GM18951 (cell line): ENCODE measurements at regions not wholly inside any gene's neighbourhood (a gene's known extent, or its start where the extent isn't known, plus 50 kb on each side); places are given as distances from the start of the nearest gene placed in this dataset.

Experiments
- POLR2A ChIP-seq: IDR thresholded peaks from 4 replicates; pipeline ENCODE4 v1.6.1; 2011; ENCODE audit warnings: mild to moderate bottlenecking; ENCODE audit not compliant: insufficient read length, insufficient read depth; ENCODE audit errors: extremely low read depth
- in situ Hi-C: fragments of 300-500 bp; cut with MboI; formaldehyde crosslinking; loops from one replicate; pipeline ENCODE4 v1.12.0; 2022; ENCODE audit warnings: low sequenced_read_pairs, mixed read lengths, inconsistent platforms; ENCODE audit not compliant: unreplicated experiment

DNA sequence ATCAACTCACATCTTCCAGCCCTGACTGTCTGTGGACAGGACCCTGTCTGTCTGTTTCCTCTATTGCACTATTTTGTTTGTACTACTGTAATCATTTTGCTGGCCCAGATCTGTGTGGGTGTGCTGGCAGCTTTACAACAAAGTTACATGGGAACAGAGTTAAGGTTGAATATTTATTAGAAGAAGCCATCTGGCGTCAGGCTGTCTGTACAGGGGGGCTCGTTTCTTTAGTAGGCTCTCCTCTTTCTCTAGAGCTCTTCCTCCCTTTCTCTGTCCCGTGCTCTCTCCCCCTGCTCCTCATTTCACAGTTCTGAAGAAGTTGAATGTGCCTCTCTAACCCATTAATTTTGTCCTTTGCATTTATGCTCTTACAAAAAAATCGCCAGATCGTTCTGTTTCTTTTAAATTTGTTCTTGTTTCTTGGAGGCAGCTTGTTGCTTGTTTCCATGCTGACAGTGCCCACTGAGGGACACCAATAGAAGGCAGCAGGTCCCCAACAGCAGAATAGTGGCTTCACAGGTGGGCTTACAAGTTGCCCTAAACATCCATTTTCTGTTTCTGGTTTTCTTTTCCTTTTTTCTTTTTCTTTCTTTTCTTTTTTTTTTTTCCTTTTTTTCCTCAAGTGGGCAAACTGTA, 315.2 kb upstream of the ZEB2 start:
- TF ChIP-seq POLR2A: no peak
- in situ Hi-C loops: no loop called here

DNA sequence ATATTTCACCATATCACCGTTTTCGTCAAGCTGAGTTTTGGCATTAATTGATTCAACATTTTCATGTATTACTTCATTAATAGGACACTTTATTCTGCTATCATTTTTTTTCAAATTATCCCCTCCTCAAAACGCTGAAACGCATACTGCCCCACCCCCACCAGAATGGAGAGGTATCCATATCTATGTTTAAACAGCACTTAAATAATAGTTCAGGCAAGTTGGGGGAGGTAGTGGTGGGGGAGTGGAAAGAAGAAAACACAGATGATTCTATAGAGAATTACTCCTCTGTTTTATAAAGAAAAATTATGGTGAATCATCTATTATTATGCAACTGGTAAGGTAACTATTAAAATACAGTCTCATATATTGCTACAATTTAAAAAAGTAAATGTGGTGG, 314.4 kb upstream of the ZEB2 start:
- in situ Hi-C loops: no loop called here
- TF ChIP-seq POLR2A: no peak

DNA sequence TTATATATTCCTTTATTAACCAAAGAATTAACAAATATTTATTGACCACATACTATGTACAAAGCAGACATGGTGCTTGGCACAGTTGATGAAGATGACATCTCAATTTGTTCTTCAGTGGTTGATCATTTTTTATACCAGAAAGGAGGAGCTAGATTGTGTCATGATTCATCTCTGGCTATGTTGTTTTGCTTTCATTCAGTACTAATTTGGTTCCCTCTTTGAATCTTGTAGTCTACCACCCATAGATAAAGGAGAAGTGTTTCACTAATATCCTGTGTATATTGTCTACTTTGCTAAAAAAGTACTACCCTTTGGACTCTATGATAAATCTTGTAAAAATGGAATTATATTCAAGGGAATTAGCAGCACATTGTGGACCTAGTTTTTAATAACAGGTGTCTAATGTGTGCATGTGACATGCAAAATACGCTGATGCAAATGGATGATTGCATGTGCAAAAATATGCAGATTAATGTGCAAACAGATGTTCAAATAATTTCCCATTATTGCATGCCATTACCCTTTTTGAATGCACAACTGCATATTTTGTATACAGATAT, 313.2 kb upstream of the ZEB2 start:
- in situ Hi-C loops: no loop called here
- TF ChIP-seq POLR2A: no peak

DNA sequence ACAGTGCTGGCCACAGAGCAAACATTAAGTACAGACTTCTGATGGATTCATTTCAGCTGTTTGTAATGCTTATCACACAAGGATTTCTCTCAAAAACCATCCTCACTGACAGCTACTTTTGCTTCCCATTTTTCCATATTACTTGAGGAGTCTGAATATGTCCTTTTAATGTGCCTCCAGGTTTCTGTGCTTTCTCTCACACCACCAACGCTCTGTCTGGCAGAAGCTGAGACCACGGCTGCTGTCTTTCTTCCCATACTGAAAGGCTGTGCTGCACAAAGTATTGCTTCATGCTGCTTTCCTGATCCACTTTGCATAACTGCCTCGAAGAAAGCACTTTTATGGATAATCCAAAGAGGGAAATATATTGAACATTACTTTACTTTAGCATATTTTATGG, 312.1 kb upstream of the ZEB2 start:
- in situ Hi-C loops: no loop called here
- no peak for TF ChIP-seq POLR2A

DNA sequence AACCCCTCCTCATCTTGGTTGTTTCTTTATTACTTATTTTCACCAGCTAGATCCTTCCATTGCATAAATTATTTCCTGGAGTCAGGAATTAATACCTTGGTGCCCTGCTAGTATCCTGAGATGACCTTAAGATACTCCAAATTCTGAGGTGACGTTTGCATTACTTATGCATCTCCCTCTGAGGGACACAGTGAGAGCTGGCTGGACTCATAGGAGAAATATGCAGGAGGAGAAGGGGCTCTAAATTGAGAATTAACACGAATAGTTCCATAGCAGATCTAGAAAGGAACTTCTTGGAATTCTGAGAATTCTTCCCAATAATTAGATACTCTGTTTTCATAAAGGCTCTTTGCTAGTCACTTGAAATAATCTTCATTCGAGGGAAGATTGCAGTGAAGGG, 310.6 kb upstream of the ZEB2 start:
- no peak for TF ChIP-seq POLR2A
- in situ Hi-C loops: no loop called here

DNA sequence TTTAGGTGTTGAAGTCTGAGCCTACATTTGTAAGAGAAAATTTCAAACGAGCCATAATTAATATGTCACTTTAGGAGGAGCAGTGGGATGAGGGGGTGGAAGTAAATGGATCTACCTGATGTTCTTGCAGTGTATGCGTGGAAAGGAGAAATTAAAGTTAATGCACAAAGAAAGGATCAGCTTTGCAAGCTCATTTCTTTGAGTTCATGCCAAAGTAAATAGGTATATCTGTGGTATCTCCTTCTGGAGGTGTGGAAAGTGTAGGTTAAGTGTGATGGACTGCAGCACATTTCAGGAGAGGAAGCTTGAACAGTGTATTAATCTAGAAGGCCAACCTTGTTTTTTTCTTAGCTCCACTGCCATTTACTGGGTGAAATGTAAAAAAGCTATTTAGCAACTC, 307.5 kb upstream of the ZEB2 start:
- in situ Hi-C loops: no loop called here
- no peak for TF ChIP-seq POLR2A

DNA sequence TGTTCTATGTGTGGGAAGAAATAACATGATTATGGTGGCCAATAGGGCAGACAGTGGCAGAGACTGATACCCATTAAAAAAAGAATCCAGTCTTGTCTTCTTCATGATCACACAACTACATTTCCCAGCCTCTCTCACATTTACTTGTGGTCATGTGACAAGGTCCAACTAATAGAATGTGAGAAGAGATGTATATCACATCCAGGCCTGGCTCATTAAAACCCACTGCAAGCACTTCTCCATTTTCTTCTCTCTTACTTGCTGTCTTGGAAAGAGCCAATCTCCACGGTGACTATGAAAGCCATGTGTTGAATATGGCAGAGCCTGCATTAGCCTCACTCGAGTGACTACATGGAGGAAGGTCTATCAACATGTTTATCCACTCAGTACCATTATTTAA, 306.2 kb upstream of the ZEB2 start:
- in situ Hi-C loops: no loop called here
- no peak for TF ChIP-seq POLR2A

DNA sequence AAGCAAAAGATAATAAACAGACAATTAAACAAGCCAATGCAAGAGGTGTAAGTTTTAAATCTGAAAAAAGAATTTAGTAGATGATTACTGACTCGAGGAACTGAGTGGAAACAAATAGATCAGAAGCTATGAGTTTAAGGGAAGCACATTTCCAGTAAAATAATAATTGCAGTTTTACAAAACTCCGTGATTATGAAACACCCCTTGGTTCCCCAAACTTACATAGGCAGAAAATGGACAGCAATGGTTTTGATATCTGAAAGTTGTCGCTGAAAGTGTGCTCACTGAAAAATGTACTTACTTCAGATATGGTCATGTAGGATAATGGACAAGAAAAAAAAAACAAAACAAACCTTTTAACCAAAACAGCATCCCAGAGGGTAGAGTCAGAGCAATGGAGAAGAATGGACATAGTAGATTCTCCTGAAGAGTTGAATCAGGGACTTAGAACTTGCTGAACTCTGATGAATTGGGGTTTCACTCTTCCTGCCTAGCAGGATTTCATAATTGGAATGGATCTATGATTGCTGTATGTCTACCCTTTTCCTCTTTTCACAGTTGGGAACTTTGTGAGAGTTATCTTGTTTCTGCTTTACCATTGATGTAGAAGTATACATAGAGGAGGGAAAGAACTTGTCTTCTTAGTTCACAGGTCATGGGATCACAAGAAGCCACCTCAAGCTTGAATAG, 305.6 kb upstream of the ZEB2 start:
- in situ Hi-C loops: no loop called here
- TF ChIP-seq POLR2A: no peak

DNA sequence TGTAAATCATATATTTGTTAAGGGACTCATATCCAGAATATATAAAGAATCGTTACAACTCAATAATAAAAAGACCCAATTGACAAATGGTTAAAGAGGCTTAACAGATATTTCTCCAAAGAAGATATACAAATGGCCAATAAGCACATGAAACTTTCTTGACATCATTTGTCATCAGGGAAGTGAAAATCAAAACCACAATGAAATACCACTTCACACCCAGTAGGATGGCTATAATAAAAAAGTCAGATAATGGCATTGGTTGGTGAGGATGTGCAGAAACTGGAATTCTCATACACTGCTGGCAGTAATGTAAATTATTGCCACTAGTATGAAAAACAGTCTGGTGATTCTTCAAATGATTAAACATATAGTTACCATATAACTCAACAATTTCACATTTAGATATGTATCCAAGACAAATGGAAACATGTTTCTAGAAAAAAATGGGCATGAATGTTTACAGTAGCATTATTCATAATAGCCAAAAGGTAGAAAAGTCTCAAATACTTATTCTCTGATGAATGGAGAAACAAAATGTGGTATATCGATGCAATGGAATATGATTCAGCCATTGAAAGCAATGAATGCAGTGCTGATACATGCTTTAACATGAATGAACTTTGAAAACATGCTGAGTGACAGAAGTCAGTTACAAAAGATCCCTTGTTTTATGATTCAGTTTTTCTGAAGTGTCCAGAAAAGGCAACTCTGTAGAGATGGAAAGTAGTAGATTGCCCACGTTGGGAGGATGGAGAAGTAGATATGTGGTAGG, 304.6 kb upstream of the ZEB2 start:
- TF ChIP-seq POLR2A: no peak
- in situ Hi-C loops: no loop called here

DNA sequence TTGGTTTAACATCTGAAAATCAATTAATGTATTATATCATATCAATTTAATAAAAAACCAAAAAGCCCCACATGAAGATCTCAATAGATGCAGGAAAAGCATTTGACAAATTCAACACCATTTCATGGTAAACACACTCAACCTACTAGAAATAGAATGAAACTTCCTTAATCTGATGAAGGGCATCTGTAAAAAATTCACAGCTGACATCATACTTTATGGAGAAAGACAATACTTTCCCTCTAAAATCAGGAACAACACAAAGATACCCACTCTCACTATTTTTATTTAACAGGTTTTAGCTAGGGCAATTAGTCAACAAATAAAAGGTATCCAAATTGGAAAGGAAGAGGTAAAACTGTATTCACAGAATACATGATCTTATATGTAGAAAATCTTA, 303.0 kb upstream of the ZEB2 start:
- in situ Hi-C loops: no loop called here

DNA sequence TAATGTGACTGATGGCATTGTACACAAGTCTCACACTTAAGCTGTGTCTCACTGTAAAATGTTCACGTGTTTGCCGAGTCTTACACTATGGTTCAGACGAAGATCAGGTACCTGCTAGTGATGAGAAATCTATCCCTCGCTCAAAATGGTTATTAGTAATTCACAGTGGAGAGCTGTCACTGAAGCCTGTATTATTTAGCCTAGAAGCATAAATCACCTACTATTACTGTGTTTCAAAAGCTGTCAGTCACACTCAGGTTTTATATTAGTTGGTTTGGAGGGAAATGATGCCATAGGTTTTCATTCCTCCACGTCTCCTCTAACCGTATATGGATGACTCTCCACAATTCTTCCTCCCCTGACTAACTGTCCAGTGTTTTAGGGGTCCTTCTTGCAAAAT, 292.4 kb upstream of the ZEB2 start:
- no peak for TF ChIP-seq POLR2A
- in situ Hi-C loops: no loop called here

More for the DNA sequence above, 303.0 kb upstream of the ZEB2 start:
- no peak for TF ChIP-seq POLR2A

DNA sequence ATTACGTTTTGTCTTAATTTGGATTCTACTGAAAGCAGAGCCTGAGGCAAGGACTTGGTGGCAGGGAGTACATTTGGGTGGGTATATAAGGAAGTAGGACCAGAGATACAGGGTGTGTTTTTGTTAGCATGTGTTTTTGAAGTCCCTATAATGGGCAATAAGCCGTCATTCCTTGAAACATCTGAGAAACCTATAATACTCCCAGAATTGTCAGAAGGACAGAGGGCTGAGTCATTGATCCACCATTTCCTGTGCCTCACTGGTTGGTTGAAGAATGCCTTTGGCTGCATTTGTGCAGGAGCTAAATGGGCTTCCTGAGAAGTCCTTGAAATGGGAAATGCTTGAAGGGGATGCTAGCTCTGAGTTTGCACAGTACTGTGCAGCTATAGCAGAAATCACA, 281.8 kb upstream of the ZEB2 start:
- no peak for TF ChIP-seq POLR2A
- in situ Hi-C loops: no loop called here

DNA sequence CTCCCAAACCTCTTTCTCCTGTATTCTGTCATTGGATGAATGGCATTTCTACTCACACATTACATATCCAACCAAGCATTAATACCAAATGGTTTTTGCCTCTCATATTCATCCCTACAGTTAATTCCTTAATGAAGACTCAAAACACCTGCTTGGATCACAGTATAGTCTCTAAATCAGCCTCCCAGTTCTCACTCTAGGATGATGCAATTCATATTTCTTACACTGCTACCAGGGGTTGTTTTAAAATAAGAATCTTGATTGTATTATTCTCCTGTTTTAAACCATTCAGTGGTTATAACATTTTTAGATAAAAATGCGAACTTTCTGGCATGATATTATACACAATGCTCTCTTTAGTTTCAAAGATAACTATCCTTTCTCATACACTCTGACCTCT, 281.4 kb upstream of the ZEB2 start:
- in situ Hi-C loops: no loop called here
- no peak for TF ChIP-seq POLR2A

DNA sequence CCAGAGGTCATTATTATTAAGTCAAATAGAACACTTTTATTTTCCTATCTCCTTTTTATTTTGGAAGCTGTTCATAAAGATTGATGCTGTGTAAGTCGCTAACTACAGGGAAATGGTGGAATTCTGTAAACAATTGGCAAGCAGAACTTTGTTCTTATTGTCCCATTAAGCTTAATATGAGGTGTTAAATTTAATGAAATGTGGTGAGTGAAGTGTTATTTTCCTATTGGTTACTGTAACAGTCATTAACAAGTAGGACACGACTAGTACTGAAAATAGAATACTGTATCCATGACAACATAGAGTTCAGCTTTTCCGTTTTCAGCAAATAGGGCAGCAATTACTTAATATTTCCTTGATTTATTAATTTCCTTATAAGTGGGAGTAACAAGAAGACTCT, 279.1 kb upstream of the ZEB2 start:
- in situ Hi-C loops: no loop called here
- TF ChIP-seq POLR2A: no peak

DNA sequence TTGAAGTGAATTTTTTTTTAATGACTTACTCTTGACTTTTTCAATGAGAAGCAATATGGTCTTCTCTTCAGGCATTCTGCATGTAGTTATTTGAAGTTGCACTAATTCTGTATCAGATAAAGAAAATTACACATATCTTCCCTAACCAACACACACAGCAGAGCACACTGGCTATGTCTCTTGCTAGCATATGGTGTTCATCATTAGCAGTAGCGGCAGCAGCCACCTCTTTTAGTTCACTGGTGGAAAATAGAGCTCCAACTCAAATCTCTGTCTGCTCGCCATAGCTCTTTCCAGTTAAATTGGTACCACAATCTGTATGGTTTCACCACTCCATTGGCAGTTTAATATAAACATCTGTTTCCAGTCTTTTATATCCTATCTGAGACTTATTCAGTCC, 278.1 kb upstream of the ZEB2 start:
- in situ Hi-C loops: no loop called here
- TF ChIP-seq POLR2A: no peak
